HepG2 (cell line): ENCODE measurements at regions not wholly inside any gene's neighbourhood (a gene's known extent, or its start where the extent isn't known, plus 50 kb on each side); places are given as distances from the start of the nearest gene placed in this dataset.

Experiments
- ATF2 ChIP-seq: sonication (generic); formaldehyde crosslinking; IDR thresholded peaks from 2 replicates; pipeline ENCODE4 v1.4.0; 2020; ENCODE audit warnings: missing genetic modification reagents
- CHD2 ChIP-seq: IDR thresholded peaks from 2 replicates; pipeline ENCODE4 v1.6.1; 2011; ENCODE audit warnings: low read depth, low read length, improper control_type of control experiment
- FOXA3 ChIP-seq: IDR thresholded peaks from 2 replicates; pipeline ENCODE4 v1.6.1; 2016; ENCODE audit warnings: missing genetic modification reagents, missing compliant biosample characterization
- GMEB1 ChIP-seq: sonication (generic); formaldehyde crosslinking; IDR thresholded peaks from 2 replicates; pipeline ENCODE4 v1.5.1; 2020; ENCODE audit warnings: missing genetic modification reagents, mild to moderate bottlenecking, borderline replicate concordance
- HHEX ChIP-seq: IDR thresholded peaks from 2 replicates; pipeline ENCODE4 v1.6.1; 2016; ENCODE audit warnings: control low read depth
- PRDM4 ChIP-seq: sonication (generic); formaldehyde crosslinking; IDR thresholded peaks from 2 replicates; pipeline ENCODE4 v1.9.0; 2021; ENCODE audit warnings: missing genetic modification reagents, borderline replicate concordance
- RAD51 ChIP-seq: fragments of 450-650 bp; IDR thresholded peaks from 2 replicates; pipeline ENCODE4 v1.6.1; 2016; ENCODE audit warnings: borderline replicate concordance
- ZFP90 ChIP-seq: sonication (generic); formaldehyde crosslinking; IDR thresholded peaks from 2 replicates; pipeline ENCODE4 v1.8.0; 2022; ENCODE audit warnings: missing genetic modification reagents, mild to moderate bottlenecking, inconsistent platforms, borderline replicate concordance
- ZFY ChIP-seq: sonication (generic); formaldehyde crosslinking; IDR thresholded peaks from 2 replicates; pipeline ENCODE4 v1.4.0; 2020; ENCODE audit warnings: missing genetic modification reagents
- ZNF234 ChIP-seq: sonication (generic); formaldehyde crosslinking; conservative IDR thresholded peaks from 2 replicates; pipeline ENCODE4 v1.5.1; 2020; ENCODE audit warnings: mild to moderate bottlenecking, missing genetic modification reagents
- ZNF331 ChIP-seq: sonication (generic); formaldehyde crosslinking; IDR thresholded peaks from 2 replicates; pipeline ENCODE4 v1.4.0; 2020; ENCODE audit warnings: missing genetic modification reagents
- ZNF740 ChIP-seq: sonication (generic); formaldehyde crosslinking; IDR thresholded peaks from 2 replicates; pipeline ENCODE4 v1.4.0; 2020; ENCODE audit warnings: missing genetic modification reagents
- ZNF777 ChIP-seq: sonication (generic); formaldehyde crosslinking; IDR thresholded peaks from 2 replicates; pipeline ENCODE4 v1.4.0; 2020; ENCODE audit warnings: missing genetic modification reagents
- TF ChIP-seq, protein P1 (sequence below): sonication (generic); formaldehyde crosslinking; IDR thresholded peaks from 2 replicates; pipeline ENCODE4 v1.9.0; 2021; ENCODE audit warnings: missing genetic modification reagents, borderline replicate concordance
- TF ChIP-seq, protein P2 (sequence below): sonication (generic); formaldehyde crosslinking; IDR thresholded peaks from 2 replicates; pipeline ENCODE4 v1.5.0; 2020; ENCODE audit warnings: missing genetic modification reagents
- TF ChIP-seq, protein P3 (sequence below): sonication (generic); formaldehyde crosslinking; IDR thresholded peaks from 2 replicates; pipeline ENCODE4 v1.4.0; 2020; ENCODE audit warnings: low read depth, mild to moderate bottlenecking, missing genetic modification reagents
- TF ChIP-seq, protein P4 (sequence below): sonication (generic); formaldehyde crosslinking; conservative IDR thresholded peaks from 2 replicates; pipeline ENCODE4 v1.8.0; 2022; ENCODE audit warnings: mild to moderate bottlenecking, moderate library complexity, missing genetic modification reagents
- TF ChIP-seq, protein P5 (sequence below): IDR thresholded peaks from 2 replicates; pipeline ENCODE4 v1.6.1; 2016; ENCODE audit warnings: low read depth, borderline replicate concordance

DNA sequence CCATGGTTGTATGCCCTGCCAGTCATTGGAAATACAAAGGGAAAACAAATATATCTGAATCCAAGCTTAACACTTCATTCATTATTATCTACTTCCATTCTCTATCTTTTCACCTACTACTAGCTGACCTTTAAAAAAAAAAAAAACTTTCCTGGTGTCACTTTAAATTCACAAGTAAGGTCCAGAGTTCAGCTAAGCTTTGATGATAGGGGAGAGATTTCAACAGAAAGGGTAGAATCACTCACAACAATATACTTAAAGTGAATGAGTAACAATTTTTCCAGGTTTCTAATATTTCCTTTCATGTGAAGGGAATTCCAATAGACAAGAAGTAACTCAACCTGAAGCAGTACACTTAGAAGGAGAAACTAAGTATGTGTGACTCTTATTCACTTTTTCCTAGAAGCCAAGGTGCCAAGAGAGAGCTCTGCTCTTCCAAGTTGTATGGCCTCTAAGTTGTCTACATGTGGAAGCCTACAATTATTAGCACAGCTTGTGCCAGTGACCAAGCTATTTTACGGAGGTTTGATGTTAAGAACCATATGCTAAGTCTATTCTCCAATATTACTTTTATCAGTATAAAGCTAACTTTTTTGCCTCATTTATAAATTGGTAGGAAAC is 371.7 kb downstream of the TENT5A start (continued):
- TF ChIP-seq, protein P1, sequence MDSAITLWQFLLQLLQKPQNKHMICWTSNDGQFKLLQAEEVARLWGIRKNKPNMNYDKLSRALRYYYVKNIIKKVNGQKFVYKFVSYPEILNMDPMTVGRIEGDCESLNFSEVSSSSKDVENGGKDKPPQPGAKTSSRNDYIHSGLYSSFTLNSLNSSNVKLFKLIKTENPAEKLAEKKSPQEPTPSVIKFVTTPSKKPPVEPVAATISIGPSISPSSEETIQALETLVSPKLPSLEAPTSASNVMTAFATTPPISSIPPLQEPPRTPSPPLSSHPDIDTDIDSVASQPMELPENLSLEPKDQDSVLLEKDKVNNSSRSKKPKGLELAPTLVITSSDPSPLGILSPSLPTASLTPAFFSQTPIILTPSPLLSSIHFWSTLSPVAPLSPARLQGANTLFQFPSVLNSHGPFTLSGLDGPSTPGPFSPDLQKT, result no peak
- TF ChIP-seq FOXA3 (CRISPR knock-in tag) (peak; percentile 36; the same call in 1 of the 2 replicates), HHEX (CRISPR knock-in tag) (no peak), ZFY (CRISPR knock-in tag) (no peak), CHD2 (no peak), GMEB1 (CRISPR knock-in tag) (no peak), PRDM4 (CRISPR knock-in tag) (no peak), ATF2 (CRISPR knock-in tag) (no peak), ZFP90 (CRISPR knock-in tag) (no peak), ZNF740 (CRISPR knock-in tag) (no peak), ZNF331 (no peak), ZNF234 (CRISPR knock-in tag) (no peak), RAD51 (no peak), ZNF777 (CRISPR knock-in tag) (no peak)
- TF ChIP-seq, protein P2, sequence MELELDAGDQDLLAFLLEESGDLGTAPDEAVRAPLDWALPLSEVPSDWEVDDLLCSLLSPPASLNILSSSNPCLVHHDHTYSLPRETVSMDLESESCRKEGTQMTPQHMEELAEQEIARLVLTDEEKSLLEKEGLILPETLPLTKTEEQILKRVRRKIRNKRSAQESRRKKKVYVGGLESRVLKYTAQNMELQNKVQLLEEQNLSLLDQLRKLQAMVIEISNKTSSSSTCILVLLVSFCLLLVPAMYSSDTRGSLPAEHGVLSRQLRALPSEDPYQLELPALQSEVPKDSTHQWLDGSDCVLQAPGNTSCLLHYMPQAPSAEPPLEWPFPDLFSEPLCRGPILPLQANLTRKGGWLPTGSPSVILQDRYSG, result no peak
- TF ChIP-seq, protein P3, sequence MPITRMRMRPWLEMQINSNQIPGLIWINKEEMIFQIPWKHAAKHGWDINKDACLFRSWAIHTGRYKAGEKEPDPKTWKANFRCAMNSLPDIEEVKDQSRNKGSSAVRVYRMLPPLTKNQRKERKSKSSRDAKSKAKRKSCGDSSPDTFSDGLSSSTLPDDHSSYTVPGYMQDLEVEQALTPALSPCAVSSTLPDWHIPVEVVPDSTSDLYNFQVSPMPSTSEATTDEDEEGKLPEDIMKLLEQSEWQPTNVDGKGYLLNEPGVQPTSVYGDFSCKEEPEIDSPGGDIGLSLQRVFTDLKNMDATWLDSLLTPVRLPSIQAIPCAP, result no peak
- TF ChIP-seq, protein P4, sequence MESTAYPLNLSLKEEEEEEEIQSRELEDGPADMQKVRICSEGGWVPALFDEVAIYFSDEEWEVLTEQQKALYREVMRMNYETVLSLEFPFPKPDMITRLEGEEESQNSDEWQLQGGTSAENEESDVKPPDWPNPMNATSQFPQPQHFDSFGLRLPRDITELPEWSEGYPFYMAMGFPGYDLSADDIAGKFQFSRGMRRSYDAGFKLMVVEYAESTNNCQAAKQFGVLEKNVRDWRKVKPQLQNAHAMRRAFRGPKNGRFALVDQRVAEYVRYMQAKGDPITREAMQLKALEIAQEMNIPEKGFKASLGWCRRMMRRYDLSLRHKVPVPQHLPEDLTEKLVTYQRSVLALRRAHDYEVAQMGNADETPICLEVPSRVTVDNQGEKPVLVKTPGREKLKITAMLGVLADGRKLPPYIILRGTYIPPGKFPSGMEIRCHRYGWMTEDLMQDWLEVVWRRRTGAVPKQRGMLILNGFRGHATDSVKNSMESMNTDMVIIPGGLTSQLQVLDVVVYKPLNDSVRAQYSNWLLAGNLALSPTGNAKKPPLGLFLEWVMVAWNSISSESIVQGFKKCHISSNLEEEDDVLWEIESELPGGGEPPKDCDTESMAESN, result no peak
- TF ChIP-seq, protein P5, sequence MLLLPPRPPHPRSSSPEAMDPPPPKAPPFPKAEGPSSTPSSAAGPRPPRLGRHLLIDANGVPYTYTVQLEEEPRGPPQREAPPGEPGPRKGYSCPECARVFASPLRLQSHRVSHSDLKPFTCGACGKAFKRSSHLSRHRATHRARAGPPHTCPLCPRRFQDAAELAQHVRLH (CRISPR knock-in tag), result no peak
